ENCODE measurements at regions not wholly inside any gene's neighbourhood (a gene's known extent, or its start where the extent isn't known, plus 50 kb on each side); places are given as distances from the start of the nearest gene placed in this dataset.

DNA sequence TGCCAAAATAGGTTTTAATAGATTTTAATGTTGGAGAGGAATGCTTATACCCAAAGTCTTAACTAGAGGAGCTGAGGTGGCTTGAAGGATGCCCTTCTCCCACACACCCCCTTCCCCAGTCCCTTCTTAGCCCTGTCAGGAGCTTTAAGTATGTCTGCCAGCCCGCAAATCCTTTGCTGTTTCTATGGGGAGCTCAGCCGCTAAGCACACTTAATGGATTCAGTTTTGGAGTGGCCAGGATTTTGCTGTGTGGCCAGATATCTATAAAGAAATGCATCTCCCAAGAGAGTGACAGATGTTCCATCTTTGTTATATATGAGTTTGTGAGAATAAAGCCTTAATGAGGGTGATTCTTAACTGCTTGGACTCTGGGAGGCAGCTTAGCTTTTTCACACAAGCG is 152.9 kb upstream of the ZNF32 start:
- TF ChIP-seq, protein P1, sequence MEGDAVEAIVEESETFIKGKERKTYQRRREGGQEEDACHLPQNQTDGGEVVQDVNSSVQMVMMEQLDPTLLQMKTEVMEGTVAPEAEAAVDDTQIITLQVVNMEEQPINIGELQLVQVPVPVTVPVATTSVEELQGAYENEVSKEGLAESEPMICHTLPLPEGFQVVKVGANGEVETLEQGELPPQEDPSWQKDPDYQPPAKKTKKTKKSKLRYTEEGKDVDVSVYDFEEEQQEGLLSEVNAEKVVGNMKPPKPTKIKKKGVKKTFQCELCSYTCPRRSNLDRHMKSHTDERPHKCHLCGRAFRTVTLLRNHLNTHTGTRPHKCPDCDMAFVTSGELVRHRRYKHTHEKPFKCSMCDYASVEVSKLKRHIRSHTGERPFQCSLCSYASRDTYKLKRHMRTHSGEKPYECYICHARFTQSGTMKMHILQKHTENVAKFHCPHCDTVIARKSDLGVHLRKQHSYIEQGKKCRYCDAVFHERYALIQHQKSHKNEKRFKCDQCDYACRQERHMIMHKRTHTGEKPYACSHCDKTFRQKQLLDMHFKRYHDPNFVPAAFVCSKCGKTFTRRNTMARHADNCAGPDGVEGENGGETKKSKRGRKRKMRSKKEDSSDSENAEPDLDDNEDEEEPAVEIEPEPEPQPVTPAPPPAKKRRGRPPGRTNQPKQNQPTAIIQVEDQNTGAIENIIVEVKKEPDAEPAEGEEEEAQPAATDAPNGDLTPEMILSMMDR (optimal IDR thresholded peaks at IDR 0.05 in 1 of 3, IDR thresholded peaks at IDR 0.05 in 1 of 3, conservative IDR thresholded peaks at IDR 0.05 in 1 of 3; ENCODE audit: extremely low read depth in 1 of 3, insufficient read depth in 2 of 3, low read length in 3 of 3) = no peak
- TF ChIP-seq EZH2 (IDR thresholded peaks at IDR 0.05; ENCODE audit: low read length) = no peak
